Psoas muscle (tissue), 7 donors: ENCODE measurements at regions not wholly inside any gene's neighbourhood (a gene's known extent, or its start where the extent isn't known, plus 50 kb on each side); places are given as distances from the start of the nearest gene placed in this dataset.

ENCODE experiments used
- ATAC-seq, 4 donors: fragments of 200-7000 bp; cut with Tn5 transposase; one replicate each; pipeline ENCODE4 v1.9.1; 2020; ENCODE audit warnings: moderate library complexity in 3 of 4, mild to moderate bottlenecking in 2 of 4
- DNase-seq, 2 donors: peaks; one replicate each; pipeline ENCODE4 v3.0.0-alpha.2; 2020
- H3K27ac ChIP-seq: fragments of 200-600 bp; one replicate; pipeline ENCODE4 v1.8.0; 2022
- H3K27me3 ChIP-seq, 3 donors: fragments of 200-600 bp in 1 of 3; one replicate each; pipeline versions ENCODE4 v1.6.1 to v1.8.0; 2013 to 2022; ENCODE audit warnings: low read length in 2 of 3, mild to moderate bottlenecking in 2 of 3, moderate library complexity in 1 of 3; ENCODE audit not compliant: insufficient read depth in 3 of 3
- H3K36me3 ChIP-seq, 2 donors: fragments of 200-600 bp in 1 of 2; one replicate each; pipeline versions ENCODE4 v1.6.1 to v1.8.0; 2013 to 2022; ENCODE audit warnings: low read depth in 1 of 2, mild to moderate bottlenecking in 1 of 2, moderate library complexity in 1 of 2; ENCODE audit not compliant: insufficient read depth in 1 of 2
- H3K4me1 ChIP-seq: fragments of 200-600 bp; one replicate; pipeline ENCODE4 v1.8.0; 2022
- H3K4me3 ChIP-seq: fragments of 200-600 bp; one replicate; pipeline ENCODE4 v1.8.0; 2022; ENCODE audit warnings: mild to moderate bottlenecking
- H3K9me3 ChIP-seq: fragments of 200-600 bp; one replicate; pipeline ENCODE4 v1.8.0; 2022
- CTCF ChIP-seq: fragments of 200-600 bp; IDR thresholded peaks from one replicate; pipeline ENCODE4 v1.8.0; 2022; ENCODE audit warnings: antibody characterized with exemption
- WGBS, 3 donors: extraction: QIAGEN DNeasy Blood & Tissue Kit; methylation state at CpG; one replicate each; pipeline versions ENCODE4 v1.1.6 to v1.1.7; 2013; 5-methylcytosine and 5-hydroxymethylcytosine counted together
- intact Hi-C, 2 donors: fragments of 100-400 bp; cut with DNase I; formaldehyde crosslinking; loops; one replicate each; pipeline versions ENCODE4 v1.11.0 to v1.14.2; 2022
- donor health status: healthy with polysubstance abuse.
- donor health status: DM: no; HTN: no; CAD: no; lungs with moderate emphysema.
- donor health status: Bipolar disorder and iron deficiency.
- donor health status: healthy.
- donor health status: DM: yes; HTN: yes; CAD: no.
- donor health status: DM: no; HTN: no; CAD: no.
- donor health status: DM: yes; HTN: yes; CAD: no.

GRCh38 chr5:125010356-125010755 lies 263.9 kb upstream of the ZNF608 start:
- Histone ChIP-seq H3K27me3 (no peaks in the 10 kb centered on the region), H3K27ac (no peak overlapping the region), H3K36me3 (no peaks in the 10 kb centered on the region), H3K9me3 (no peaks in the 10 kb centered on the region), H3K4me3 (no peak overlapping the region), H3K4me1 (no peaks in the 10 kb centered on the region)
- TF ChIP-seq CTCF: no peak
- WGBS, 3 donors: 57 to 78% (median 59%) methylated on average over 7 of the region's 7 CpGs
- ATAC-seq (no peak), DNase-seq (no peak)
- intact Hi-C loops: no loop called here

GRCh38 chr5:125011014-125011413 lies 264.6 kb upstream of the ZNF608 start:
- Histone ChIP-seq H3K4me3 (no peak overlapping the region), H3K27me3 (no peaks in the 10 kb centered on the region), H3K27ac (no peak overlapping the region), H3K4me1 (no peaks in the 10 kb centered on the region), H3K9me3 (no peaks in the 10 kb centered on the region), H3K36me3 (no peaks in the 10 kb centered on the region)
- intact Hi-C loops: no loop called here
- ATAC-seq (no peak), DNase-seq (no peak)
- WGBS, 3 donors: 61 to 79% (median 69%) methylated on average over 5 of the region's 5 CpGs
- TF ChIP-seq CTCF: no peak

GRCh38 chr5:125011419-125011818 lies 265.0 kb upstream of the ZNF608 start:
- H3K4me1 ChIP-seq: no peaks in the 10 kb centered on the region
- no peak overlapping the region for H3K4me3 ChIP-seq
- no peaks in the 10 kb centered on the region for H3K9me3 ChIP-seq
- no peaks in the 10 kb centered on the region for H3K36me3 ChIP-seq
- H3K27me3 ChIP-seq: no peaks in the 10 kb centered on the region
- no peak for ATAC-seq
- no peak overlapping the region for H3K27ac ChIP-seq
- intact Hi-C loops: no loop called here
- 81 to 90% (median 86%) methylated on average over 2 of the region's 2 CpGs for WGBS, 3 donors
- TF ChIP-seq CTCF: no peak
- DNase-seq: no peak

- no peak for ATAC-seq
- 49 to 53% (median 50%) methylated on average over 4 of the region's 4 CpGs for WGBS, 3 donors
- intact Hi-C loops: no loop called here
Observed at GRCh38 chr5:125011947-125012346, 265.5 kb upstream of the ZNF608 start.

More at GRCh38 chr5:125011947-125012346, 265.5 kb upstream of the ZNF608 start:
- Histone ChIP-seq H3K27me3 (no peaks in the 10 kb centered on the region), H3K9me3 (no peaks in the 10 kb centered on the region), H3K4me3 (no peak overlapping the region), H3K4me1 (no peaks in the 10 kb centered on the region), H3K36me3 (no peaks in the 10 kb centered on the region), H3K27ac (no peak overlapping the region)
- DNase-seq: no peak
- no peak for TF ChIP-seq CTCF
